NCI-H460 (cell line): ENCODE measurements at regions not wholly inside any gene's neighbourhood (a gene's known extent, or its start where the extent isn't known, plus 50 kb on each side); places are given as distances from the start of the nearest gene placed in this dataset.

Experiments
- DNase-seq: peaks from one replicate; pipeline ENCODE4 v3.0.0-alpha.2; 2016; ENCODE audit warnings: low read depth; ENCODE audit errors: extremely low read depth

DNA sequence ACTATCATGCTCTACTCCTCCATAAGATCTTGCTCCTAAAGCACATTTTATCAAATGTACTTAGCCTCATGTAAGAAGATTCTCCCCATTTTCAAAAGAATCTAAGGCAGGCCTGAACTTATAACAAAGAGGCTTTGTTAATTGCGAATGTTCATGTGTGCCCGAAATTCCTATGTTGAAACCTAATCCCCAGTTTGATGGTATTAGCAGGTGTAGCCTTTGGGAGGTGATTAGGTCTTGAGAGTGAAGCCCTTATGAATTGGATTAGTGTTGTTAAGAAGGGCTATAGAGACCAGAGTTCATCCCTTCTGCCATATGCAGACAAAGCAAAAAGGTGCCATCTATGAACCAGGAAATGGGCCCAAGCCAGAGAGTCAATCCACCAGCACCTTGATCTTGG lies 234.5 kb downstream of the PAX3 start:
- DNase-seq: no peak

DNA sequence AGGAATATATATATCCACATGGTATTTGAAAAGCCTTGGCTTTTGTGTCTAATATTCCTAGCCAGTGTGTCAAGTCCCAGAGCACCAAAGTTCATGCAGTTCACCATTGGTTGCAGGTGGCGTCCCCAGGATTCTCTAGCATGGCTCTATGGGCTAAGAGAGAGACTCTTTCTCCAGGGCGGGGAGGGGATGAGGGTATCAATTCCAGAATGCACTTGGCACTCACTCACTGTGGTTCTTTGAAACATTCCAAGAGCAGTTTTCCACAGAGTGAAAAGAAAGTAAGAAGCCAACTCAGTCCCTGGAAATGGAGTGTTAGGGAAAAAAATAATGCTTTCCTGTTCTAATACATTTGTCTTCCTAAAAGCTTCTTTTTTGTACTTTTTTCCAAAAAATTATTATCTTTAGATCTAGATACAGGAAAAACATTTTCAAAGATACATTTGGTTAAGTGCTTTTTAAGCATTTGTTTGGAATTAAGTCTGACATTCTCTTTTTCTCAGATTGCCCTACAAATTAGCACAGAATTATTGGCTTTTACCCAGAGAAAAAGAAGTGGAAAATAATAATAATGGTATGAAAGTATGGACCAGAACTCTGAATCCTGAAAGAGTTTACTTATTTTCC lies 239.9 kb downstream of the PAX3 start:
- DNase-seq: no peak

DNA sequence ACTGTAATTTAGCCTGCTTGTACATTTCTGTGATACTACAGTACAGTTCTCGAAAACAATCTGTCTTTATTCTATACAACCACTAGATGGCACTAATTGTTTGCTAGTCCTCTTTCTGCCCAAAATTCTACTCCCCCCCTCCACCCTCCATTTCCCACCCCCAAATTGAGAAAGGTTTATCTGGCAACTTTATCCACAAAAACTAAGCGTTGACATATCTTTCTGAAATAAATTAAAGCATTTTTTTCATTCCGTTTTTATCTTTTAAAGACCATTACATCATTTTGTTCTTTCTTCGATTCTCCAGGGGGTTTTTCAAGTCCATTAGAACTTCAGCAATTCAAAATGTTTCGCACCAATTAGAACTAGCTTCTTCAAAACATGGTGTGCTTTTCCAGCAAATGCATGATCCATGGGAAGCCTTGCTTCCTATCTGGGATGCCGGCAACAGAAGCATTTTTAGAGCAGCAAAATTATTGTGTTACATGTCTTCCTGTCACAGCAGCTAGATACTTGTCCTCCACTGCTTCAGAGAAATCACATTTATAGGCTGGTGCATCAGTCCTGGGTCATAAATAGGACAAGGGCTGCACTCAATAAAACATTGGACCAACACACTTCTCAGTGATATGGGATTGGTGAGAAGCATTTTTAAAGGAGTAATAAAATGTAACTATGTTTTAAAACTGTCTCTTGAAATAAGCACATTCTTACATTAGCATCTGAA lies 241.3 kb downstream of the PAX3 start:
- DNase-seq: no peak

DNA sequence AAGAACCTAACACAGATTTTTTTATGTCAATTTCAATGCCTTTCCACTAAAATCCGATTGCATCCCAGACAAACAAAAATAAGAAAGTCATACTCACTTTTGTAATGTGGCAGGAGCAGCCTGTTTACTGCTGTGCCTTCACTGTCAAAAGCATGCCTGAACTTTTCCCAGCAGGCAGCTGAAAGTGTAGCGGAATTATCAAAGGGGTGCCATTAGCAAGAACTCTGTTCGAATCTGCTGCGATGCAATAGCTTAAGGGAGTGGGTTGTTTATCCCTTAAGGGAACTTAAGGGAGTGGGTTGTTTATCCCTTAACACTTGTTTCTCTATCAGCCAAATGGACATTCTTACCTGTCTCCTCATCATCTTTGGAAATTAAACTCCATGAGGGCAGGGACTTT lies 243.5 kb downstream of the PAX3 start:
- no peak for DNase-seq

DNA sequence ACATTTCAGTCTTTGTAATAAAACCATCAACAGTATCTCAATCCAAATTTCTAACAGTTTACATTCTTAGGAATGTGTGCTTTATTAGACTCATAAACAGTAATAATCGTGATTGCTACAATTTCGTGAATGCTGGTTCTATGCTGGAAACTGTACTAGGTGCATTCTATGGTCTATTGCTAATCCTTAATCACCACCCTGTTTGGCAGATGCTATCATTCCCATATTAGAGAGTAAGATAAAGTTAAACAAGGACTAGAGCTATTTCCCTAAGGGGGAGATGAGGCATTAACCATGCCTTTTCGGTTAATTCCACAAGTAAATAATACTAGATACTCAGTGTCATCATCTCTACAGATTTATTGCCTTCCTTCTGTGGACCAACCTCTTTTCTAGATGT lies 244.0 kb downstream of the PAX3 start:
- no peak for DNase-seq

DNA sequence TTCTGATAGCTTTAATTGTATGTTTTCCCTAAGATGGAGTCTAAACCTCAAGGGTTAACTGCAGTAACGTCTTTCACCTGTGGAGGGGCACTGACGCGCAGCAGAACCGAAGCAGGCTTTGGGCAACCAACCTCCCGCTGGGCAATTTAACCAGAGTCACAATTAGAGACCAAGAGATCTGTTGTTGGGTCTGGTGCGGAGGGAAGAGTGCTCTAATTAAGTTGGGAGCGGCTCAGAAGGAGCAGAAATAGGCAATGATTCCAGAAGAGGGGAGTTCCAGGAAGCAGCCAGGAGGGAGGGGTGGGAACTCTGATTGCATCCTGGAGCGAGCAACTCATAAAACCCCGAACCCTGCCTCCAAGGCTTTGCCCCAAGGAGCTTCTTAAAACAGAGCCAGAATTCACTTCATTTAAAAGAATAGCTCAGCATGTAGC lies 245.8 kb downstream of the PAX3 start:
- DNase-seq: no peak

DNA sequence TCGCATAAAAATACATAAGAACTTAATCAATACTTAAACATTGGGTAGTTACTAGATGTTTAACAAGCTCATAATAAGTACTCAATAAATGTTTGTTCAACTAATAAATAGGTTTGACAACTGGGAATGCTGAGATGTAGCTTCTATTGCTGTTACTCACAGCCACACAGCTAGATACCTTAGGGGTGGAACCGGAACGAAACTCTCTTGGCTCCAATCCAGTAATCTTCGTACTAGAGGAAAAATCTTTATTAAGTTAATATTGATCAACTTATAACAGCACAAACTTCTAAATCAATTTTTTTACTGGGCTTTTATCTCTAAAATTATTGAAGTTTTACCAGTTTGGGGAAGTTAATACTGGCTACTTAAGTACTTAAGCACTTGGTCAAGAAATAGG lies 247.8 kb downstream of the PAX3 start:
- no peak for DNase-seq

DNA sequence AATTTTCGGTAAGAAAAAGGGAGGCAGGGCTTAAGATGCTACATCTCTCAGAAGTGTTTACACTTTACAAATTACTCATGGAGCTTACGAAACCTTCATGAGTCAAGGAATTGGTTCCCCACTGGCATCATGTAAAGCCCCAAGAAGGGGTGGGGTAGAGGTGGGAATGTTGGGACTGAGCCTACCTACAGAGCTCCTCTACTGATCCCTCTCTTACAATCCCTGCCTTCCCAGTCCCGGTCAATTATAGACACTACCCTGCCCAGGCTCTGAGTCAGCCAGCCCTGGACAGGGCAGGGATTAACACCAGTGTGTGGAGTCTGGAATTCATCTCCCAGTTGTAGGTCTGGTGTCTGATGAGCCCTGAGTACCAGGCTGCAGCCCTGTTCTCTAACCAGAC lies 248.9 kb downstream of the PAX3 start:
- peak; percentile 48 for DNase-seq

DNA sequence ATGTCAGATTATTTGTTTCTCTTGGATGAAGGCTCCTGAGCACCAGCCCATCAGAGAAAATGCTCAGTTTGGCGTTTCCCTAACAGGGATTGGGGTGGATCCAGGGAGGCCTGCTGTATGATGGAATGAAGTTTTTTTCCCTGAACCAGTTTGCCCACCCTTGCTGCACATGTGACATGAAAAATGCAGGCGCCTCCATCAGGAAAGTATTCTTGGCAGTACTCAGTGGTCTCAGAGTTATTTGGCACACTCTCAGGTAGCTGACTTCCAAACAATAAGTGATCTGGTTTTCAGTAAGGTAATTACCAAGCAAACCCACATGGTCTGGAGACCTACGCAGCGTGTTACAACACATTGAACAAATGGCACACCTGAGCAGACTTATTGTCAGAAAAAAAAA lies 254.9 kb downstream of the PAX3 start:
- no peak for DNase-seq

DNA sequence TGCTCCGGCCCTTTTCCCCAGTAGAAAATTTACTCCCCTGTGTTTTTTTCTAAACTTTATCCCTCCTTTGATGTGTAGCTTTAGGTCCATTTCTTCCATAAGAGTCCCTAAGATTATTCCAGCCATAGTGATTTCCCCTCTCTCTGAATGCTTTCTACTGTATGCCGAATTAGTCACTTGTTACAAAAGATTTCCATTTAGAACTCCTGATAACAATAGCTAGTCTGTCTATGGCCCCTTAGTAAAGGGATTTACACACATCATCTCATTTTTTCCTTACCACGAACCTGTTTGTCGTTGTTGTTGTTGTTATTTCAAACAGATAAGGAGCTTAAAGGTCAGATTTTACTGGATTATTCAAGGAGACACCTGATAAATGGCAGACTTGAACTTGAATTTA lies 256.1 kb downstream of the PAX3 start:
- DNase-seq: no peak

DNA sequence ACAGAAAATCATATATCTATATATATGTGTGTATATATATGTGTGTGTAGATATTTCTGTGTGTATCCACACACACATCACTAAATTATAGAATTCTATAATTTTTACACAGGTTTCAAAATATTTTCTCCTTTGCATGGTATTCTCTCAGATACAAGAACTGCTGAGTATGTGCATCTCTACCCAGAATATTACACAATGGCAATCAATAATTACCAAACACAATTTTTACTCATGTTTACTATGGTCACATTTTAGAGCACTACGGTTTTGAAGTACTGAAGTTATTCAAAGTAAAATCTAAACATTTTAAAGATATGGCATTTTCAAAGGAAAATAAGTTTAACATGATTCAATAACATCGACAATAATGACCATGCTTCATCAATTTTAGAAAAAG lies 258.5 kb downstream of the PAX3 start:
- DNase-seq: no peak

DNA sequence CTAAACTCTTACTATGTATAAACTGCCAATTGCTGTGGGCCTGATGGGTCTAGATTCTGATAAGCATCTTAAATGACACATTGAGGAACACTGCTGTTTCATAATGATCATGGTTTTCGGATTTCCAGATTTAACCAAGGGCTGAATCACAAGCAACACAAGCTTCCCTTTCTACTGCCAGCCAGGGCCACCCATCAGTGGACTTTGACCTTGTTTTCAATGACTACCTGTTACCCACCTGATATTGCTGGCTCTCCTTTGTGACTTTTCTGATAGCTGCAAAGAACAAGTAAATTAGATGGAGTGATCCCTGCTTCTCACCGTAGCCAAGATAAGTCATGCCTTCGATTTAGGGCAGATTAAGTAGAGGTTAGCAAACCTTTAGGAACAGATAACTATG lies 259.0 kb downstream of the PAX3 start:
- DNase-seq: no peak

DNA sequence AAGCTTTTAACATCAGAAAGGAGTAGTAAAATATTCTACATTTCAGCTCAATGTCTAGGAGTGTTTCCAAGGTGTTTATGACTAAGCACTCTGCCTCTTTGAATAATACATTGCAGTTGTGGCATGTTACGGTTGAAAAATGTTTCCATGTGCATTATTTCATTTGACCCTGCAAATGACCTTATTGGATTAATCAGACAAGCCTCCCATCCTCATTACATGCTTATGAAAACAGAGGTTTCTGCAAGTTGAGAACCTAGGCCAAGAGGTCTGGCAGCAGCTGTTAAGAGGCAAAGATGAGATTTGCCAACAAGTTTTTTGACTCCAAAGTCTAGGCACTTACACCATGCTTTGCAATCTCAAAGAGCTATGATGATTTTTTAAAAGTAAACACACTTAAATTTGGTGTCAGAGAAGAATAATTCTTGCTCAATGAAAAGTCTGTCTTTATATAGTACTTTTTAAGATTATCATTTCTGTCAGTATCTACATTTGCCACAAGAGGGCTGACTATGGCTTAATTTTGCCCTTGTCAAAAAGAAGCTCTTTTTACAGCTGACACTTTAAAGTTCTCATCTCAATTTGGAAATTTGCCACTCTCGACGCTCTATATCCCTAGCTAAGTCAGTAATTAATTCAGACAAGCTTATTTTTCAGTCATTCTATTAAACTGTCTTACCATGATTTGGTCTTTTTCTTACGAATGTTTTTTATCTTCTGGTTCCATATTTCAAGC lies 260.6 kb downstream of the PAX3 start:
- no peak for DNase-seq

DNA sequence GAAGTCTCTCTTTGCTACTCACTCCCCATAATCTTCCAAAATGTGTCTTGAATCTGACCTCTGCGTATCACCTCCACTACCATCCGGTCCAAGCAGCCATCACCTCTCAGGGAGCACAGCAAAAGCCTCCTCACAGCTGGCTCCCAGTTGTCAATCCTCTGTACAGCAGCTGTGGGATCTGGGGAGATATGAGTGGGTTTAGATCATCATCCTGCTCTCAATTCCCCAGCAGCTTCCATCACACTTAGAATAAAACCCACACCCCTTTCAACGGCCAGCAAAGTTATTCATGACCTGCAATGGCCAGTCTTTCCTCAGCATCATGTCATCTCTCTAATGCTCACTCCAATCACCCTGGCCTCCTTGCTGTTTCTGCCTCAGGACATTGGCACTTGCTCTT lies 261.6 kb downstream of the PAX3 start:
- no peak for DNase-seq

DNA sequence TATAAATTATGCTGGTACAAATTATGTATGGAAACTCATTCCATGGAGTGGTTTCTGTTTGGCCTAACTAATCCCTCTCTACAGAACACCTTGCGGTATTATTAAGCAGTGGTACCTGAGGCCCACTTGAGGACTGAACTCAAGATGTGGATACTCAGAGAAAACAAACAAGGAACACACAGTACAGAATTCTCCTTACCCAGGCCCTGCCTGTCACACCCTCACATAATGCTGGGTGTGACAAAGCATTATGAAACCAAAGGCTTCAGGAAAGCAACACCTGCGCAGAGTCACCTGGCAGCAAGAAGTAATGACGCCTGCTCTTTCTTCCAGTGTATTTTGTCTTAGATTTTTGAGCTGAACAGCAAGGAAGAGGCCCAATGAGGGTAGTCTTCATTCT lies 264.7 kb downstream of the PAX3 start:
- no peak for DNase-seq

DNA sequence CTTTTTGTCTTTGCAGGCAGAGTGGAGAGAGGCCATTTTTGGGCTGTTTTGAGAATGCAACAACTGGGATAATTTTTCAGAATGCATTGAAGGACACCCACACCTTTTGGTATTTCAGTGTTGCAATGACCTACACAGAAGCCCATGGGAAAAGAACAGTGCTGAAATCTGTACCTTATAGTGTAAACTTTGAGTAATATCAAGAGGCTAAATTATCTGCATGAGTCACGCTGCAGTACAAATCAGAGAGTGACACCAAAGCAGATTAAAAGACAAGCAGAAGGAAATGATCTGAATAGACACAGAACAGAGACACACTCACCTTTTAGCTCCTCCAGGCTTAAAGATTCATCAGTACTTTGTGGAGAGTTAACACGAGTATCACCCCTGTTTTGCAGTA lies 265.3 kb downstream of the PAX3 start:
- no peak for DNase-seq

DNA sequence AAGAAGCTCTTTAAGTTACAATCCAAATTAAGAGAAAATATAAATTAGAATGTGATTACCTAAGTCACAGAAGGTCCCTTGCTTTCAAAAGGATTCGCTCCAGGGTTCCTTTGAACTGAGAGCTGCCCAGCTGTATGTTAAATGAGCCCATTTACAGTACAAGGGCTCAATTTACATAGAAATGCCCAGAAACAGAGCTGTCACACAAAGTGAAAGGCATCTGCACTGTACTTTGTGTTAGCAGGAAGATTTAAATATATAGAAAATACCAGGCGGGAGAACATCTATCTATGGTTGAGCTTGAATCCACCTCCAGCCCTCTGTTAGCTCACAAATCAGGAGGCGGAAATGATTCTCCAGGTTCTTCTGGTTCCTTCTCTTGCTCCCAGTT lies 272.9 kb downstream of the PAX3 start:
- no peak for DNase-seq

DNA sequence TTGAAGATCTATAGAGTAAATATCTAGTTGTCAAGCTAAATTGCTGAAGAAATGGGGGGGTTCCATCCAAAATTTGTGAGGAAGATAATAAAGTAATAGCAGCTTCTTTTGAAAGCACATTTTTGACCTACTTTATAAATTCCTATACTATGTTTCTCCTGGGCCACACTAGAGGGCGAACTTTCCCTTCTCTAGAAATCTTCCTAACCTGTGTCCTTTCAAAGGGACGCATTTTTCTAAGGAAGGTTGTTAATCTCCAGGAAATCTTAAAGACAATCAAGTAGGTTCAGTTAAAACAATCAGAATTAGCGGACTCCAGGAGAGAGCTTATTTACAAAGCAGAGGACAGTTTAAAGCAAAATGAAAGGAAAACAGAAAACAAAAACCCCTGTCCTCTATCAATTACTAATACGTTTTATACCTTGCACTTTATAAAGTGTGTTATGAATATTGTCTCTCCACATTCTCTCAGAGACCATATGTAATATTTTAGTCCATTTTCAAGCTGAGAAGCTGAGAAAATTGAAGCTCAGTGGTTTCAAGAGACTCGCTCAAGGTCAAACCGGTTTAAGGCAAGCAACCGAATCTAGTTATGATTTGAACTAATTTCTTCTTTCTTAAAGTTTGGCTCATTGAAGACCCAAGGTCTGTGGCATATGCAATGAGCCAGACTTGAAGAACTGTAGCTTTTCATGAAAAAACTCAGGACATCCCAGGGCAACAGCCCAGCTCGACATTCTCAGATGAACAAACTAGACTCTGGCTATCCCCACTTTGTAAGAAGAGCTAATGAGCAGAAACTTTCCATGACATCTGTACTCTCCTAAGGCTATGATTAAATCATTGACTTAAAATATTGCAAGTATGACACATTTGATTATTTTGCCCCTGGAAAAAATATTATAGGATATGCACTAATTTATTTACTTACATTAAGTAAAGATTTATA lies 273.6 kb downstream of the PAX3 start:
- peak; percentile 52 for DNase-seq

DNA sequence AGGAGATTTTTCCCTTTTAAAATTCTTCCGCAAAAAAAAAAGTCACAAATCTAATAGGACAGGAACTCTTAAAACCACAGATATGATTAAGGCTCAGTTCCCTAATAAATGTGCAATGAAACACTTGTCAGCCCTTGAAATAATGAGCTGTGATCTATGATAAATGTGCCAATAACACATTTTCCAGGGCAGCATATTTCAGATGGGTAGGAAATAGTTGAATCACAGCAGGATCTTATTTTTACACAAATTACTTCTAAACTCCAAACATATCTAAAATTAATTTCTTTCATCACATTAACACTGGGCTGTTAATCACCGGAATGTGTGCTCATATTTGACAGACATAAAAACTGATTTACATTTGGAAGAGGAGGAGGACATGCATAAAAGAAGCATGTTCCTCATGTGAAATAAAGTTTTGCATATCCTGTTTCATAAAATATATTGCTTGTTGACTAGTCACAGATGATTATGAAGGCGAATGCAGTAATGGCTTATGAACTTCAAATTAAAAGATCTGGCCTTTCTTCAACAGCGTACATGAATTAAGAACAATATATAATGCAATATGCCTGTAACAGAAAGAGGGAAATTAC lies 281.4 kb downstream of the PAX3 start:
- no peak for DNase-seq

DNA sequence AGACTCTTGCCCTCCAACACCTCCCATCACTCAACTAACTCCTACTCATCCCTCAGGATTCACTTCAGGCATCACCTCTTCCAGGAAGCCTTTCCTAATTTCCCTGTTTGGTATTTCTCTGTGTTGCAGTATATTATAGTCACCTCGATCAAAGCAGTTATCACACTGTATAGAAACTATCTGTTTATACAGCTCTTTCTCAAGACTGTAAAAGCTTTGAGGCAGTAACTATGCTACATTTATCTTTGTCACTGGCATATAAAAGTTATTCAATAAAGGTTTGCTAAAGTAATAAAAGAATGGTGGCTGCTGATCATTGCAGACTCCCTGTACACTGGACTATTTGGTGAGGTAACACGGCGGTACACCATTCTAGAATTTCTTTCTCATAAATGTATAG lies 284.9 kb downstream of the PAX3 start:
- DNase-seq: no peak

DNA sequence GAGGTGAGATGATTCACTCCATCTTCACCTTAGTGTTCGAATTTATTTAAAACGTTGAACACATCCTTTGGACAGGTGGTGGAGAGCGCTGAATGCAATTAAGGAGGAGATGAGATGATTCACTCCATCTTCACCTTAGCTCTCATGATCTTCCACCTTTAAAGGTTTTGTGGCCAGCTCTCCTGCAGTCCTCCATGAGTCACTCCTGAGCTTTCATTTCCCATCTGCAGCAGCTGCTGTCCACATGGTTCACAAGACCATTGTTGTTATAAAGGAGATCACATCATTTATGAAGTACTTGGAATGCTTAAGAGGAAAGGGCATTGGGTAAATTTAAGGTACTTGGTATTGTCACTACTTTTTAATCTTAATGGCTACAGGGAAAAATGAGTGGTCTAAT lies 298.5 kb downstream of the PAX3 start:
- DNase-seq: no peak
